ENCODE measurements at regions not wholly inside any gene's neighbourhood (a gene's known extent, or its start where the extent isn't known, plus 50 kb on each side); places are given as distances from the start of the nearest gene placed in this dataset.

GRCh38 chr16:62977876-62978275 lies 941.6 kb upstream of the CDH8 start:
- TF ChIP-seq CTCF (IDR thresholded peaks at IDR 0.05), result no peak
- no peak for TF ChIP-seq POLR2A (IDR thresholded peaks at IDR 0.05)
- WGBS, 2 donors, result 98 to 100% methylated on average over 1 of the region's 1 CpG

GRCh38 chr16:62974424-62974823 lies 938.2 kb upstream of the CDH8 start:
- H3K27ac ChIP-seq, result no peak overlapping the region
- no peaks in the 10 kb centered on the region for H3K4me1 ChIP-seq
- DNase-seq, result no peak
- no peaks in the 10 kb centered on the region for H3K36me3 ChIP-seq
- intact Hi-C loops (cut with DNase I), result no loop called here
- no peak overlapping the region for H3K4me3 ChIP-seq (replicated peaks in 1 of 3)
- no peaks in the 10 kb centered on the region for H3K27me3 ChIP-seq
- H3K9me3 ChIP-seq, result no peaks in the 10 kb centered on the region
- TF ChIP-seq CTCF (IDR thresholded peaks at IDR 0.05), result no peak
- TF ChIP-seq POLR2A (IDR thresholded peaks at IDR 0.05), result no peak
- 80 to 93% methylated on average over 1 of the region's 1 CpG for WGBS, 2 donors

More at GRCh38 chr16:62977876-62978275, 941.6 kb upstream of the CDH8 start:
- Histone ChIP-seq H3K36me3 (no peaks in the 10 kb centered on the region), H3K4me3 (replicated peaks in 1 of 3) (no peak overlapping the region), H3K9me3 (no peaks in the 10 kb centered on the region), H3K27me3 (no peaks in the 10 kb centered on the region), H3K4me1 (no peaks in the 10 kb centered on the region), H3K27ac (no peak overlapping the region)
- intact Hi-C loops (cut with DNase I), result no loop called here
- DNase-seq, result no peak

GRCh38 chr16:62970851-62971250 lies 934.6 kb upstream of the CDH8 start:
- Histone ChIP-seq H3K4me1 (no peaks in the 10 kb centered on the region), H3K4me3 (replicated peaks in 1 of 3) (no peak overlapping the region), H3K27ac (no peak overlapping the region), H3K27me3 (no peaks in the 10 kb centered on the region), H3K9me3 (no peaks in the 10 kb centered on the region), H3K36me3 (no peaks in the 10 kb centered on the region)
- intact Hi-C loops (cut with DNase I), result no loop called here
- TF ChIP-seq POLR2A (IDR thresholded peaks at IDR 0.05) (no peak), CTCF (IDR thresholded peaks at IDR 0.05) (no peak)
- no peak for DNase-seq

- Histone ChIP-seq H3K9me3 (no peaks in the 10 kb centered on the region), H3K36me3 (no peaks in the 10 kb centered on the region), H3K27me3 (no peaks in the 10 kb centered on the region), H3K4me1 (no peaks in the 10 kb centered on the region), H3K4me3 (replicated peaks in 1 of 3) (no peak overlapping the region), H3K27ac (no peak overlapping the region)
- intact Hi-C loops (cut with DNase I), result no loop called here
- no peak for DNase-seq
- TF ChIP-seq CTCF (IDR thresholded peaks at IDR 0.05), result no peak
- TF ChIP-seq POLR2A (IDR thresholded peaks at IDR 0.05), result no peak
These were observed 933.6 kb upstream of the CDH8 start for GRCh38 chr16:62969711-62970318.

- no peaks in the 10 kb centered on the region for H3K36me3 ChIP-seq
- no peak for DNase-seq
- H3K27ac ChIP-seq, result no peak overlapping the region
- no peak overlapping the region for H3K4me3 ChIP-seq (replicated peaks in 1 of 3)
- intact Hi-C loops (cut with DNase I), result no loop called here
- no peaks in the 10 kb centered on the region for H3K4me1 ChIP-seq
- TF ChIP-seq POLR2A (IDR thresholded peaks at IDR 0.05) (no peak), CTCF (IDR thresholded peaks at IDR 0.05) (no peak)
- WGBS, 2 donors, result 93% methylated on average over 2 of the region's 2 CpGs
- no peaks in the 10 kb centered on the region for H3K9me3 ChIP-seq
- no peaks in the 10 kb centered on the region for H3K27me3 ChIP-seq
These were observed 931.4 kb upstream of the CDH8 start for GRCh38 chr16:62967611-62968010.

All from thyroid gland (tissue), 4 donors.